LNCAP (cell line): ENCODE measurements at regions not wholly inside any gene's neighbourhood (a gene's known extent, or its start where the extent isn't known, plus 50 kb on each side); places are given as distances from the start of the nearest gene placed in this dataset.
A peak's percentile ranks its signal among the peaks of the same experiment; 100 is the strongest.

ENCODE experiments used
- TF ChIP-seq, protein P1 (sequence below): fragments of 450-650 bp; IDR thresholded peaks from 2 replicates; pipeline ENCODE4 v1.5.1; 2017; ENCODE audit warnings: mild to moderate bottlenecking

DNA sequence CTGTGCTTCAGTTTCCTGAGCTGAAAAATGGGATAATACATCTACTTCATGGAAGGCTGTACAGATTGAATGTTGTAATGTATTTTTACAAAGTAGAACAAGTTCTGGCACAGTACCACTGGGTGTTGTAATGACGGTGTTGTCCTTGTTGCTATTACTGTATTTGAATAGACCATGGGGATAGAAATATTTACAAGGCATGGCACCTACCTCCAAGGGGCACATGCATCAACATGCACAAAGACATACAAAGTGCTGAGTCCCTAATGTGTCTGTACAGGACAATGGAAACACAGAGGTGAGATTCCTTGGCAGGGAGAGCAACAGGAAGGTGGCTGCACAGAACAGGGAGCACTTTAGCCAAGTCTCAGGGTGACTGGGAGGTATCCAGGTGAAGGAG is 930.6 kb upstream of the TMEM132C start:
- TF ChIP-seq, protein P1, sequence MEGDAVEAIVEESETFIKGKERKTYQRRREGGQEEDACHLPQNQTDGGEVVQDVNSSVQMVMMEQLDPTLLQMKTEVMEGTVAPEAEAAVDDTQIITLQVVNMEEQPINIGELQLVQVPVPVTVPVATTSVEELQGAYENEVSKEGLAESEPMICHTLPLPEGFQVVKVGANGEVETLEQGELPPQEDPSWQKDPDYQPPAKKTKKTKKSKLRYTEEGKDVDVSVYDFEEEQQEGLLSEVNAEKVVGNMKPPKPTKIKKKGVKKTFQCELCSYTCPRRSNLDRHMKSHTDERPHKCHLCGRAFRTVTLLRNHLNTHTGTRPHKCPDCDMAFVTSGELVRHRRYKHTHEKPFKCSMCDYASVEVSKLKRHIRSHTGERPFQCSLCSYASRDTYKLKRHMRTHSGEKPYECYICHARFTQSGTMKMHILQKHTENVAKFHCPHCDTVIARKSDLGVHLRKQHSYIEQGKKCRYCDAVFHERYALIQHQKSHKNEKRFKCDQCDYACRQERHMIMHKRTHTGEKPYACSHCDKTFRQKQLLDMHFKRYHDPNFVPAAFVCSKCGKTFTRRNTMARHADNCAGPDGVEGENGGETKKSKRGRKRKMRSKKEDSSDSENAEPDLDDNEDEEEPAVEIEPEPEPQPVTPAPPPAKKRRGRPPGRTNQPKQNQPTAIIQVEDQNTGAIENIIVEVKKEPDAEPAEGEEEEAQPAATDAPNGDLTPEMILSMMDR = no peak

DNA sequence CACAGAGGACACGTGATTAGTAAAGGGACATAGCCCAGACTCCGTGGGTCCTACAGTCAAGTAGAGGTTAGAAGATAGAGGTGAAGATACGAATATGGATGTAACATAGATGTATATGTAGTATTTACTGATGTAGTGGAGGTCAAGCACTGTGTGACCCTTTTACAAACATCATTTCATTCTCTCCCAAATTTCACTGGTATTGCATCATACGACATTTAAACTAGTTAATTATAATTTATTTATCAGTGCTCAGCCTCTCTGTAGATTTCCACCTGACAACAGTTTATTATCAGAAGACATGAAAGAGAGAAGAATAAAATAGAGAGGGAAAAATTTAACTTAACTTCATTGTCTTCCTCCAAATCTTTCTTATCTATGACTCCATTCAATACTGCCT is 927.9 kb upstream of the TMEM132C start:
- TF ChIP-seq, protein P1 = no peak

DNA sequence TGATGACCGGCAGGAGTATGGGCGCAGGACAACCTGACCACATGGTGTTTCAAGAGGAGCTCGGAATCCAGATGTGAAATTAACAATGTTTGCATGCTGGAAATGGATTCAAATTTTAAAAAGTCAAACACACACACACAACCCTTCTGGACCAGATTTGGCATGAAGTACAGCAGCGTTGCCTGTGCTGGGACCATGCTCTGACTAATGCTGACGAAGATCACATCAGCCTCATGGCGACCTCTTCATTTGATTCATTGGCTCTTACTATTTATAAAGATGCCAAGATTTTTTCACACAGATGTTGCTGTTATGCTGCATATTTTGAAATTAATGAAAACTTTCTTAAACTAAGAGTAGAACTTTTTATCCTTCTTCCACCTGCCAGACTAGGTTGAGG is 926.6 kb upstream of the TMEM132C start:
- TF ChIP-seq, protein P1 = no peak

DNA sequence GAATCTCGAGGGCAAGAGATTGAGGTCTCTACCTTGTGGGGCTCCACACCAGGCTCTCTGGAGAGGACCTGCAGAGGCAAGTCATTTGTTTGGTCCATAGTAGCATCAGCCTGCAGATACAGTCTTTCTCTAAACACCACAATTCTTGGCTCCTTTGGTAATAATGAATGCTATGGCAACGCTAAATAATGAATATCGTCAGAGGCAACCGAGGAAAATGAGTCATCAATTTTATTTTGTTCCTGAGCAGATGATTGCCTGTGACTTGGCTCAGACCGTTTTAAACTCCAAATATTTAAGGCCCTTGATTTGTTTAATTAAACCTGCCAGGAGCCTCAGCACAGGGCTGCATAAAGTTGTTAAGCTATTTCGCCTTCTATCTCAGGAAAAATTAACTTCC is 924.1 kb upstream of the TMEM132C start:
- TF ChIP-seq, protein P1 = no peak

DNA sequence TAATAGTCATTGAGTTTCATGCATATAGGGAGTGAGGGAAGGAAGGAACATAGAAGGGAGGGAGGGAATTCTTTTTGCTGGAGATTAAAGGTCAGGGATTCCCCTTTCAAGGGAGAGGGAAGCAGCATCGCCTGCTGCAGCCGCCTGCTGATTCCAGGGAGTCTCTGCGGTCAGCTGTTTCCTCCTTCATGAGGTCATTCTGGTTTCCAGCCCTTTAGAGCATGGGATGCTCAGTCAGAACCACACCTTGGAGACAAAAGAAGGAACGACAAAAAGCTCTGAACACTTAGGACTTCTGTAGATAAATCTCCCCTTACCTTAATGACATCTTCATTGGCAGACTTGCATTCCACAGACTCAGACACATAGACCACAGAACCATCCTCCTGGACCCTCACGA is 923.0 kb upstream of the TMEM132C start:
- TF ChIP-seq, protein P1 = no peak

DNA sequence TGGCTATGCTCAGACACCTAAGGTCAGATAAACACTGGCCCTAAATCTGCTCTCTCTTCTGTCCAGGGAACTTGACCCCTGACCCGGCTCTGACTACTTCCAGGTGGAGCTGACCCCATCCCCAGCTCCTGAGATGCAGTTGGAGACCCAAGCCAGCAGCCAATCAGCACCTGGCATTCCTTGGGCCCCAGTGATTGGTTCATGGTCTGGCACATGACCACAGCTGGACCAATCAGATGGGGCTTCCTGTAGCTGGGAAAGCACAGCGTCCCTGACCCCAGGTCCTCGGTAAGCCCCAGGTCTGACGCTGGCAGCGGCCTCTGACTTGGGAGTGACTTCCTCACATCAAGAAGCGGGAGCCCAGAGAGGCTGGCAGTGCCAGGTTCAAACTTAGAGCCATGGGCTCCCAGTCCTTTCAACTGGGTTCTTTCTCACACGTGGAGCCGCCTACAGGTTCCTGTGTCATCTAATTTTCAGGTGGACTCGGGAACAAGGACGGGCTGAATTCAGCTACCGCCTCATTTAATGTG is 915.4 kb upstream of the TMEM132C start:
- TF ChIP-seq, protein P1 = no peak

DNA sequence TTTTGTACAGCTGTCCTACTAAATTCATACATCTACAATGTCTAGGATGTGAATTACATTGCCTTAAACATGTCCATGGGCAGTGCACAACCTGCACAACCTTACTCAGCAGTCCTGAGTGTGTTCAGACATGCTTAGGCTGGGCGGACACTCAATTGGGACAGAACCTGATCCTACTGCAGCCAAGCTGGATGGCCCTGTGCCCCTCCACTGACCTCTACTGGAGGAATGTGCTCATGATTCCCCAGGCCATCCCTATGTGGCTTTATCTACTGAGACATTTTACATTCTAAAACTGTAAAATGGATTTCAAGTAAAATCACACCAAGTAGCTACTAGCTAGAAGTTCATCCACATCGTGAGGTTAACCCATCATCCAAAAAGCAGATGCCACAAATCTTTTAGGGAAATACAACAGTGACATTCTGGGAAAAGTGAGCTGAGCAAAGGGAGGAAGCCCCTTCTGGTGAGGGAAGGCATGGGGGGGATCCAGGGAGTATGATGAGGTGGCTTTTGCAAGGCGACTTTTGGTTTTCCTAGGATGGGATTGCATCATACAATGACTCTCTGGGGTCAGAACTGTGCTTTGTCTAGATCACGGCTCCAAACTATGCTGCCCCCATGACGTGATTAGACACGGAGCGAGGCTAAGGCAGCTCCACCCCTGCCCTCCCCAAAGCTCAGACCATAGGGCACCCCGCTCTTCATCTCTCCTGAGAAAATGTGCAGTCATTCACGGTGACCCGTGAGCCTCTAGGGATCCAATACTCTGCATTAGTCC is 911.7 kb upstream of the TMEM132C start:
- TF ChIP-seq, protein P1 = peak; percentile 63
